H9 (cell line): ENCODE measurements at regions not wholly inside any gene's neighbourhood (a gene's known extent, or its start where the extent isn't known, plus 50 kb on each side); places are given as distances from the start of the nearest gene placed in this dataset.

Source experiments
- DNase-seq: peaks from one replicate; pipeline ENCODE4 v3.0.0-alpha.2; 2017
- H2AFZ ChIP-seq: one replicate; pipeline ENCODE4 v1.6.1; 2013; ENCODE audit warnings: mild to moderate bottlenecking, low read length, control low read depth, moderate library complexity
- H2AK5ac ChIP-seq: 2 replicates; pipeline ENCODE4 v1.6.1; 2013; ENCODE audit warnings: low read length, control low read depth, mixed read lengths; ENCODE audit not compliant: insufficient read length
- H2BK120ac ChIP-seq: one replicate; pipeline ENCODE4 v1.6.1; 2013; ENCODE audit warnings: low read depth, mild to moderate bottlenecking, low read length, control low read depth, inconsistent platforms; ENCODE audit not compliant: poor library complexity, severe bottlenecking
- H2BK12ac ChIP-seq: 2 replicates; pipeline ENCODE4 v1.6.1; 2013; ENCODE audit warnings: low read length, control low read depth, mixed read lengths, low read depth; ENCODE audit not compliant: insufficient read length
- H2BK15ac ChIP-seq: 2 replicates; pipeline ENCODE4 v1.6.1; 2013; ENCODE audit warnings: low read depth, low read length, control low read depth
- H2BK20ac ChIP-seq: one replicate; pipeline ENCODE4 v1.6.1; 2013; ENCODE audit warnings: low read depth, mild to moderate bottlenecking, low read length, control low read depth, inconsistent platforms; ENCODE audit not compliant: poor library complexity, severe bottlenecking
- H2BK5ac ChIP-seq: 2 replicates; pipeline ENCODE4 v1.6.1; 2013; ENCODE audit warnings: low read length, control low read depth, mixed read lengths; ENCODE audit not compliant: insufficient read length
- H3K14ac ChIP-seq: 2 replicates; pipeline ENCODE4 v1.6.1; 2013; ENCODE audit warnings: low read length, control low read depth; ENCODE audit not compliant: insufficient read depth
- H3K18ac ChIP-seq: 2 replicates; pipeline ENCODE4 v1.6.1; 2013; ENCODE audit warnings: low read depth, mild to moderate bottlenecking, mixed read lengths, low read length, control low read depth; ENCODE audit not compliant: insufficient read length
- H3K23ac ChIP-seq: 2 replicates; pipeline ENCODE4 v1.6.1; 2013; ENCODE audit warnings: low read length, control low read depth, mixed read lengths, low read depth; ENCODE audit not compliant: insufficient read length
- H3K23me2 ChIP-seq: 2 replicates; pipeline ENCODE4 v1.6.1; 2013; ENCODE audit warnings: low read depth, mild to moderate bottlenecking, mixed read lengths, low read length, control low read depth; ENCODE audit not compliant: insufficient read length, poor library complexity, severe bottlenecking
- H3K27ac ChIP-seq: 2 replicates; pipeline ENCODE4 v1.5.1; 2013; ENCODE audit warnings: low read length, control low read depth, mixed read lengths, low read depth; ENCODE audit not compliant: insufficient read length
- H3K27me3 ChIP-seq: 2 replicates; pipeline ENCODE4 v1.6.1; 2013; ENCODE audit warnings: low read length, control low read depth, inconsistent platforms; ENCODE audit not compliant: insufficient read depth
- H3K4ac ChIP-seq: 2 replicates; pipeline ENCODE4 v1.6.1; 2013; ENCODE audit warnings: low read depth, mild to moderate bottlenecking, control low read depth, inconsistent platforms, low read length, moderate library complexity
- H3K4me1 ChIP-seq: 2 replicates; pipeline ENCODE4 v1.6.1; 2013; ENCODE audit warnings: low read length, control low read depth, inconsistent platforms; ENCODE audit not compliant: insufficient read depth
- H3K4me2 ChIP-seq: 2 replicates; pipeline ENCODE4 v1.6.1; 2013; ENCODE audit warnings: low read length, control low read depth, mixed read lengths; ENCODE audit not compliant: insufficient read length, insufficient read depth
- H3K56ac ChIP-seq: 2 replicates; pipeline ENCODE4 v1.6.1; 2013; ENCODE audit warnings: low read depth, mild to moderate bottlenecking, mixed read lengths, low read length, control low read depth; ENCODE audit not compliant: insufficient read length
- H3K79me1 ChIP-seq: 2 replicates; pipeline ENCODE4 v1.6.1; 2013; ENCODE audit warnings: low read depth, mild to moderate bottlenecking, moderate library complexity, low read length, control low read depth, inconsistent platforms; ENCODE audit not compliant: insufficient read depth, poor library complexity, severe bottlenecking
- H3K79me2 ChIP-seq: 2 replicates; pipeline ENCODE4 v1.6.1; 2013; ENCODE audit warnings: low read length, control low read depth, inconsistent platforms; ENCODE audit not compliant: insufficient read depth
- H3K9ac ChIP-seq: 2 replicates; pipeline ENCODE4 v1.6.1; 2013; ENCODE audit warnings: low read length, control low read depth, mixed read lengths; ENCODE audit not compliant: insufficient read length; ENCODE audit errors: extremely low read depth
- H3K9me3 ChIP-seq: one replicate; pipeline ENCODE4 v1.6.1; 2013; ENCODE audit warnings: low read depth, low read length, inconsistent platforms; ENCODE audit not compliant: control insufficient read depth
- H3T11ph ChIP-seq: one replicate; pipeline ENCODE4 v1.6.1; 2013; ENCODE audit warnings: mild to moderate bottlenecking, low read length, control low read depth, inconsistent platforms
- H4K20me1 ChIP-seq: one replicate; pipeline ENCODE4 v1.6.1; 2013; ENCODE audit not compliant: control insufficient read depth, insufficient read length, insufficient read depth
- H4K5ac ChIP-seq: 2 replicates; pipeline ENCODE4 v1.6.1; 2013; ENCODE audit warnings: low read depth, mild to moderate bottlenecking, mixed read lengths, low read length, control low read depth; ENCODE audit not compliant: insufficient read length
- H4K8ac ChIP-seq: replicated peaks from 2 replicates; pipeline ENCODE4 v1.6.1; 2013; ENCODE audit warnings: low read length, control low read depth, mixed read lengths, low read depth; ENCODE audit not compliant: insufficient read length
- H4K91ac ChIP-seq: 2 replicates; pipeline ENCODE4 v1.6.1; 2013; ENCODE audit warnings: low read depth, mild to moderate bottlenecking, moderate library complexity, mixed read lengths, low read length, control low read depth; ENCODE audit not compliant: insufficient read length
- H3K27ac Mint-ChIP-seq, 3 experiments: 2 replicates in 2 of 3; 3 replicates in 1 of 3; pipeline ENCODE4 v1.8.0; 2020 to 2021; ENCODE audit warnings: mixed read lengths in 3 of 3, mild to moderate bottlenecking in 1 of 3, moderate library complexity in 1 of 3
- H3K27me3 Mint-ChIP-seq: 2 replicates; pipeline ENCODE4 v1.8.0; 2021; ENCODE audit warnings: low read depth, mild to moderate bottlenecking, moderate library complexity, mixed read lengths
- H3K36me3 Mint-ChIP-seq, 3 experiments: 2 replicates in 2 of 3; 3 replicates in 1 of 3; pipeline ENCODE4 v1.8.0; 2020 to 2021; ENCODE audit warnings: low read depth in 3 of 3, mixed read lengths in 3 of 3; ENCODE audit not compliant: insufficient read depth in 1 of 3
- H3K4me1 Mint-ChIP-seq, 2 experiments: 2 replicates each; pipeline ENCODE4 v1.8.0; 2020; ENCODE audit warnings: mixed read lengths in 2 of 2
- H3K4me3 Mint-ChIP-seq, 2 experiments: 2 replicates in 1 of 2; 3 replicates in 1 of 2; pipeline ENCODE4 v1.8.0; 2020 to 2021; ENCODE audit warnings: mild to moderate bottlenecking in 2 of 2, mixed read lengths in 2 of 2, moderate library complexity in 1 of 2
- H3K9me3 Mint-ChIP-seq, 2 experiments: 2 replicates in 1 of 2; 3 replicates in 1 of 2; pipeline ENCODE4 v1.8.0; 2020; ENCODE audit warnings: mild to moderate bottlenecking in 2 of 2, mixed read lengths in 2 of 2, moderate library complexity in 1 of 2
- WGBS: extraction: QIAGEN DNeasy Blood & Tissue Kit; methylation state at CpG from one replicate; pipeline ENCODE4 v1.1.7; 2013; ENCODE audit warnings: missing lambda C conversion rate, low lambda C conversion rate, mixed read lengths; ENCODE audit not compliant: insufficient read length; ENCODE audit errors: extremely low coverage; 5-methylcytosine and 5-hydroxymethylcytosine counted together
- TF ChIP-seq, protein P1 (sequence below): fragments of 200-600 bp; sonication (generic); conservative IDR thresholded peaks from 3 replicates; pipeline ENCODE4 v1.8.0; 2021; ENCODE audit warnings: antibody characterized with exemption, mild to moderate bottlenecking

DNA sequence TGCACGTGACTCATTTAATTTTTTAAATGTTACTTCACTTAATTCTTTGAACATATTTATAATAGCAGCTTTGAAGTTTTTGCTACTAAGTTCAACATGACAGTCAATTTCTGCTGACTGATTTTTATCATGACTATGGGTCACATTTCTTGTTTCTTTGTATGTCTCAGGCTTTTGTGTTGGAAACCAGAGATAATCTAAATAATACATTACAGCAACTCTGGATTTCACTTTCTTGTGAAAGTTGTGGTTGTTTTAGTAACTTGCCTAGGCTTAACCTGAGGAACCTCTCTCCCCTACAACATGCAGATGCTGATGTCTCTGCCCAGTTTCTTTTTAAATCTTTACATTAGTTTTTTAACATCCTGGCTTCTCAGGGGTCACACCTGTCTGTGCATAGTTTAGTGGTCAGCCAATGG, 180.8 kb downstream of the CCDC71L start:
- H3K4me2 ChIP-seq = no peak overlapping the region
- no peak overlapping the region for H2AK5ac ChIP-seq
- H3K23me2 ChIP-seq = no peaks in the 10 kb centered on the region
- no peak overlapping the region for H3K23ac ChIP-seq
- Mint-ChIP-seq H3K9me3 (peaks cover 0 to 6% of the 10 kb centered on the region in 2 experiments; a peak in 2 of 5 replicates), H3K4me3 (no peak overlapping the region), H3K4me1 (0 out of 4 replicates have a peak, but pooled peaks cover 2 to 9% of the 10 kb centered on the region in 2 experiments), H3K36me3 (no peaks in the 10 kb centered on the region), H3K27ac (no peak overlapping the region), H3K27me3 (no peaks in the 10 kb centered on the region)
- no peaks in the 10 kb centered on the region for H3K79me2 ChIP-seq
- no peak overlapping the region for H3K56ac ChIP-seq
- no peak overlapping the region for H2BK120ac ChIP-seq
- H3K79me1 ChIP-seq = no peaks in the 10 kb centered on the region
- no peak overlapping the region for H3K27ac ChIP-seq
- WGBS = no CpG with 5 or more reads among the region's 1 CpG
- no peaks in the 10 kb centered on the region for H4K20me1 ChIP-seq
- H3K9ac ChIP-seq = no peak overlapping the region
- H2BK15ac ChIP-seq = no peak overlapping the region
- H3K9me3 ChIP-seq = no peaks in the 10 kb centered on the region
- no peak overlapping the region for H2BK20ac ChIP-seq
- H3T11ph ChIP-seq = no peak overlapping the region
- H3K27me3 ChIP-seq = no peaks in the 10 kb centered on the region
- no peak overlapping the region for H2BK12ac ChIP-seq
- DNase-seq = no peak
- no peak overlapping the region for H3K4ac ChIP-seq
- no peak overlapping the region for H3K18ac ChIP-seq
- H4K5ac ChIP-seq = no peak overlapping the region
- TF ChIP-seq, protein P1, sequence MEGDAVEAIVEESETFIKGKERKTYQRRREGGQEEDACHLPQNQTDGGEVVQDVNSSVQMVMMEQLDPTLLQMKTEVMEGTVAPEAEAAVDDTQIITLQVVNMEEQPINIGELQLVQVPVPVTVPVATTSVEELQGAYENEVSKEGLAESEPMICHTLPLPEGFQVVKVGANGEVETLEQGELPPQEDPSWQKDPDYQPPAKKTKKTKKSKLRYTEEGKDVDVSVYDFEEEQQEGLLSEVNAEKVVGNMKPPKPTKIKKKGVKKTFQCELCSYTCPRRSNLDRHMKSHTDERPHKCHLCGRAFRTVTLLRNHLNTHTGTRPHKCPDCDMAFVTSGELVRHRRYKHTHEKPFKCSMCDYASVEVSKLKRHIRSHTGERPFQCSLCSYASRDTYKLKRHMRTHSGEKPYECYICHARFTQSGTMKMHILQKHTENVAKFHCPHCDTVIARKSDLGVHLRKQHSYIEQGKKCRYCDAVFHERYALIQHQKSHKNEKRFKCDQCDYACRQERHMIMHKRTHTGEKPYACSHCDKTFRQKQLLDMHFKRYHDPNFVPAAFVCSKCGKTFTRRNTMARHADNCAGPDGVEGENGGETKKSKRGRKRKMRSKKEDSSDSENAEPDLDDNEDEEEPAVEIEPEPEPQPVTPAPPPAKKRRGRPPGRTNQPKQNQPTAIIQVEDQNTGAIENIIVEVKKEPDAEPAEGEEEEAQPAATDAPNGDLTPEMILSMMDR = no peak
- no peak overlapping the region for H4K91ac ChIP-seq
- no peak overlapping the region for H4K8ac ChIP-seq
- no peak overlapping the region for H2AFZ ChIP-seq
- H2BK5ac ChIP-seq = no peak overlapping the region
- 0 out of 2 replicates have a peak, but pooled peaks cover 4% of the 10 kb centered on the region for H3K4me1 ChIP-seq
- H3K14ac ChIP-seq = no peak overlapping the region
